NCI-H69 (cell line): ENCODE measurements at regions not wholly inside any gene's neighbourhood (a gene's known extent, or its start where the extent isn't known, plus 50 kb on each side); places are given as distances from the start of the nearest gene placed in this dataset.

Source experiments
- DNase-seq: peaks from one replicate; lab custom pipeline; 2025; lab: John Stamatoyannopoulos, UW

GRCh38 chr5:88144219-88145001, 124.2 kb downstream of the TMEM161B start:
- DNase-seq = no peak

GRCh38 chr5:88143693-88144218, 124.9 kb downstream of the TMEM161B start:
- no peak for DNase-seq

GRCh38 chr5:88142886-88143692, 125.6 kb downstream of the TMEM161B start:
- DNase-seq = peak; percentile 52

GRCh38 chr5:88142636-88142885, 126.1 kb downstream of the TMEM161B start:
- no peak for DNase-seq

GRCh38 chr5:88140856-88141752, 127.5 kb downstream of the TMEM161B start:
- peak; percentile 100 for DNase-seq

GRCh38 chr5:88140396-88140855, 128.2 kb downstream of the TMEM161B start:
- DNase-seq = no peak

- no peak for DNase-seq
Measured at GRCh38 chr5:88130211-88130815, 138.3 kb downstream of the TMEM161B start.

- no peak for DNase-seq
Measured at GRCh38 chr5:88128813-88129212, 139.8 kb downstream of the TMEM161B start.

GRCh38 chr5:88119535-88120125, 149.0 kb downstream of the TMEM161B start:
- no peak for DNase-seq

GRCh38 chr5:88118179-88118578, 150.5 kb downstream of the TMEM161B start:
- DNase-seq = no peak

GRCh38 chr5:88117546-88117945, 151.1 kb downstream of the TMEM161B start:
- DNase-seq = no peak

GRCh38 chr5:88116396-88116795, 152.2 kb downstream of the TMEM161B start:
- DNase-seq = peak; percentile 41

GRCh38 chr5:88115211-88115610, 153.4 kb downstream of the TMEM161B start:
- DNase-seq = no peak

- DNase-seq = no peak
Measured at GRCh38 chr5:88113429-88113828, 155.2 kb downstream of the TMEM161B start.

GRCh38 chr5:88109818-88110217, 158.8 kb downstream of the TMEM161B start:
- DNase-seq = no peak

- DNase-seq = no peak
Measured at GRCh38 chr5:88108490-88109279, 160.0 kb downstream of the TMEM161B start.

- DNase-seq = no peak
Measured at GRCh38 chr5:88094906-88095496, 173.6 kb downstream of the TMEM161B start.

GRCh38 chr5:88094403-88094802, 174.2 kb downstream of the TMEM161B start:
- DNase-seq = no peak

- DNase-seq = no peak
Measured at GRCh38 chr5:88093765-88094164, 174.9 kb downstream of the TMEM161B start.

GRCh38 chr5:88092958-88093605, 175.6 kb downstream of the TMEM161B start:
- DNase-seq = no peak
